ENCODE measurements at regions not wholly inside any gene's neighbourhood (a gene's known extent, or its start where the extent isn't known, plus 50 kb on each side); places are given as distances from the start of the nearest gene placed in this dataset.

DNA sequence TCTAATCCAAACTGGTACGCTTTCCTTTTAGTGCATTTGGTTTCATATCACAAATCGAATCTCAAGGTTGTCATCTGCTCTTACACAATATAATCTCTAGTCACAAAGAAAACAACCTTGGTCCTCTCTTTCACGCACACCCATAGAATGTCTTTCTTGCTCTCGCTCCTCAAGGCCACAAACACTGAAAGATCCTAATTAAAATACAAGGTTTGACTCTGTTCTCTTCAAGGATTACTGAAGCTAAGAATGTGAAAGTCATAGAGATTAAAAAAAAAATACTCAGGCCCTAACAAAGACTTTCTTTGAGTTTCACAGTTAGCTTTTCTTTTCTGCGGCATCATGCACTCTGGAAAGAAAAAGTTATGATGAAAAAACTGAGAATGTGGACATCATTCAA is 891.5 kb downstream of the EFNB2 start:
- no peak for DNase-seq

DNA sequence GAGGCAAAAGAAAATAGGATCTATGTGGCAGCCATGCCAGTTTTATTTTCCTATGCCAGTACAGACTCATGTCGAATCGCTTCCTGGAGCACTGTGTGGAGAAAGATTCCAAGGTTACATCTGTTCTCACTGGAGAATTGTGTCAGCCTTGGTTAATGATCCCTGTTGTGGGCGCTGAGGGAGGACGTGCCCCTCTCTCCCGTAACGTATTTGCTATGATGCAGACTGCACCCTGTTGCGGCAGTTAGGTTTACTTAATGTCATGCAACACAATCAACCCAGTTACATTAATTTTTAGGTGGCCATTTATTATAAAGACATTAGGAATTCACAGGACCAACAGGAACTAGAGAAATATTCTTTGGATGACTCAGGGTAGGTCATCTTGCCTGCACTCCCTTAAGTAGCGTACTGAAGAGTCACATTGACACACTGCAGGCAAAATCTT is 892.9 kb downstream of the EFNB2 start:
- no peak for DNase-seq

DNA sequence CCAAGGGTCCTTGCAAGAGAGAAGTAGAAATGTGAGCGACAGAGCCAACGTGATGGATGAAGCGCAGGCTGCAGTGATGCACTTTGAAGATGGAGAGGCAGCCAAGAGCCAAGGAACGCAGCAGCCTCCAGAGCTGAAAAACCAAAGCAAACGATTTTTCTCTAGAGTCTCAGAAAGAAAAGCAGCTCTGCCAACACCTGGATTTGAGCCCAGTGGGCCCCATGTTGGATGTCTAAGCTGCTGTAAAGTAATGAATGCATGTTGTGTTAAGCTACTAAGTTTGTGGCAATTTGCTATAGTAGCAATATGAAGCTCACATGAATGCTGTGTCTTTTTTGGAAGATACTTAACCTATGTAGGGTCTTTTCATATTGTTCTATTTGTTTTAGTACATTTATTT is 894.3 kb downstream of the EFNB2 start:
- no peak for DNase-seq

DNA sequence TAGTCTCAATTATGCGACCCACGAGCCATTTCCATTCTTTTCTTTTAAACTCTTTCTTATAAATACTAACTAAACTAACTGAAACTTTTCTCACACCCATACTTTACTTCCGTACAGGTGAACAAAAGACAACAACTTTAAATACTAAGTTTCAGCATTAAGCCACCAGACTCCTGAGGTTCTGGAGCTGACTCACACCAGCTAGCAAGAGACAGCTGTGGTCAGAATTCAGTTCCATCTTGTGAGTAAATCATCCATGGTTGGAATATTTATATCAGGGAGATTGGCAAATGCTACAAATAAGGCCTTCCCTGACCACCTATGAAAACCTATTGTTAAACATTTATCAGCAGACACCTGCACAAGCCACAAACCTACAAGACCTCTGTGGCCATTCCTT is 897.0 kb downstream of the EFNB2 start:
- no peak for DNase-seq

DNA sequence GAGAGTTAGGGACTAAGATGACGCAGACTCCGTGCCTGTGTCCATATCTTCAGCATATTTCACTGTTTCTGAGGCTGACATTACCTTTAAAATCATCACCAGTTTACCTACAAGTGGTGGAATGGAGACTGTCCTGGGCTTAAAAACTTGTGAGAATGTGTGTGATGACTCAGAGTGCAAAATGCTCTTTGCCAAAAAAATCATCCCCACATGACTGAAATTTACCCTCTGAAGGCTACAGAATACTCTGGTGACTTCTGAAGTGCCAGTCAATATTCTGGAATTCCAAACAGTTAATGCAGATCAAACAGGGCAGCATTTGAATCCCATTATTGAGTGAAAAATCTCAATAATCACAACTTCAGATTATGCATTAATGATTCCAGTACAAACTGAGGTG is 901.4 kb downstream of the EFNB2 start:
- no peak for DNase-seq

DNA sequence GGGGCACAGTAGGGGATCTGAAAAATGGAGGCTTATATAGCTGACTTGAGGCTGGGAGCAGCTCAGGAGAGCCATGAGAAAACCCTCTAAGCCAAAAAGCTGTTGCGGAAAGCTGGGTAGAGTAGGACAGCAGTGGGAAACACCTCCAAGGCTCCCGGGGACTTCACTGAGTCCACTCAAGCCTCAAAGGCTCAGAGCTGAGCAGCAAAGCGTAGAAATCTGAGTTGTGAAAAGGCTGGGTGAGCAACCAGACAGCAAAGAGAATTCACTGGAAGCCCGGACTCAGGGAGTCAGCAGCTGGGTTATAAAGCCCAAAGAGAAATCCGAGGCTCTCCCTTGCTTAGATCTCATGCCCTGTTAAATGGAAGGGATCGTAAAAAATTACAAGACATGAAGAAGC is 905.0 kb downstream of the EFNB2 start:
- no peak for DNase-seq

DNA sequence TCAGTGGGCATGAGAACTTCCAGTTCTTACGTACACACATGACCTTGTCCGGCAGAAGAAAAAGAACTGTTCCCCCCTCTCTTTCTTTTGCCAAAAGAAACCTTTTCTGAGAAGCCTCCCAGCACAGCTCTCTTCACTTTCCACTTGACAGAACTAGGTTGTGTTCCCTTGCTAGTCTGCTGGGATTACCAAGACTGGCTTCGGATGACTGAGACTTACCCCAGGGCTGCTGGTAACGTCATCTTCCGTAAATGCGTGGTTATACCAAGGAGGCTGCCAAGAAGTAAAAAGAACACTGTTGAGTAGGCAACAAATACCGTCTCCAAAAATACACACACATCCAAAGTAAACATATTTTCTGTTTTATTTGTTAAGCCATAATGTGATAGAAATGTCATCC is 908.2 kb downstream of the EFNB2 start:
- no peak for DNase-seq

DNA sequence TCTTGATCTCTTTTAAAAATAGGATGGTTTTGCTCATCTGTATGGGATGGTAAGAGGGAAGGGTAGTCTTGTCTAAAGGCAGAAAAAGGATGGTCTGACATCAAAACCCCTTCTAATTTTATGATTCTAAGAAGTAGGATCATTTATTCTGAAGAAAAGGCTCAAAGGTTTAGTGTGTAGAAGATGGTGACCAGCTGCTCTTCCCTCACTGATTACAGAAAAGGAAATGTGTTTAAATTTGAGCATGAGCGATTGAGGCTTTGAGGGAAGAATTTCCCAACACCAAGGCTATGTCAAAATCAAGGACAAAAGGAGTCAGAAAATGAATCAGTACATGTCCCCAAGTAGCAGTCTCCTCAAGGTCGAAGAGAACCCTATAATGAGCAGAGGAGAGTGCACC is 909.8 kb downstream of the EFNB2 start:
- DNase-seq = no peak

DNA sequence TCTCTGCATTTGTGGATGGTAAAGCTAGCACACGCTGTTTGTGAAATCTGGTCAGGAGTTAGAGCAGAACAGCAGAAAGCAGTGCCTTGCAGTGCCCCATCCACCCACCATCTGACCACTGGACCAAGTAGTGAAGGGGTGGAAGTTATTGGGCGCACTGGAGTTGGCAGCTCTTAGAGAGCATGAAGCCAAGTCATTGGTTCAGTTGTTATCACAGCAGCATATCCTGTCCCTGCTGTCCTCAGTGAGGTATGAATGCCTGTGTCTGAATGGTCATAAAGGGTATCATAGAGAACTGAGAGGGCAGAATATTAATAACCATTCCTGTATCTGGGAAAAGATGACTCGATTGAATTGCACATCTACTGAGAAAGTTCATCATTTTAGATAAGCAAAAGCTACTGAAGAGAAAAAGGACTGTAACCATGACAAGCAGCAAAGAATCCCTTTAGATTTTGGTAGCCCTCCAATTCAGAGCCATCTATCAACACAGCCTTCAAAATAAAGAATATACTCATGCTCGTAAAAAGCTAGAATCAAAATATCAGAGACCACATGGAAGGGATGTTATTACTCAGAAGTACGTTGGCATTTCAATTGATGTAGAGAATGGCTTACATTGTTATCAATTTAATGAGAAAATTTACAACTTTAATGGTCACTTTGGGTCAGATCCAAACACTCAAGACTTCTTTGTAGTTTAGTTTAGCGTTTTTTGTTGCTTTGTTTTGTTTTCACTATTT is 919.0 kb downstream of the EFNB2 start:
- DNase-seq = no peak

DNA sequence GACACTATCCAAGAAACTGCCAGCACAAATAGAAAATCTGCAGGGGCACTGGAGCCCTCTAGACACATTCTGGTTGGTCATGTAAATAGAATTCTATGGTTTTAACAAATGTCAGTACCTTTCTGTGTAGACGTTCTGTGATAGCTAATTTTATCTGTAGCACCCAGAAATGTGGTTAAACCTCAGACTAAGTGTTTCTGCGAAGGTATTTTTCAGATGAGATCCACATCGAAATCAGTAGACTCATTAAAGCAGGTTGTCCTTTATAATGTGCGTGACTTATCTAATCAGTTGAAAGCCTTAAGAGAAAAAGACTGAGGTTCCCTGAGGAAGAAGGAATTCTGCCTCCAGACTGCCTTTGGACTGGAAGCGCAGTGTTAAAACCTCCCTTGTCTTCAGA is 922.9 kb downstream of the EFNB2 start:
- no peak for DNase-seq

DNA sequence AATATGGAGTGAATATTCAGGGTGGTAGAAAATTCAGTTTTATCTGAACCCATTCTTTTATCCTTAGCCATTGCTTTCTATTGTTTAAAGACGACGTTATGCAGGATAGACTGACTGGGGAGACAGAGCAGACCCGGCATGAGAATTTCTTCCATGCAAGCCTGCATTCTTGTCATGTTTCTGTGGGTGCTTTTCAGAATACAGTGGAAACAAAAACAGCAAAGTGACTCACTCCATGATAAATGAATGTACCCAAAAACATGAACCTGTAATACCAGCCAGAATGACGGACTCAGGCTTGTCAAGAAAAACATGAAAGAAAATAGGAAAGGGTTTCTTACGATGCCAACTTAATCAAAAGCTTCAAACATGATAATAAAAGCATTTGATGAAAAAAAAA is 924.0 kb downstream of the EFNB2 start:
- no peak for DNase-seq

DNA sequence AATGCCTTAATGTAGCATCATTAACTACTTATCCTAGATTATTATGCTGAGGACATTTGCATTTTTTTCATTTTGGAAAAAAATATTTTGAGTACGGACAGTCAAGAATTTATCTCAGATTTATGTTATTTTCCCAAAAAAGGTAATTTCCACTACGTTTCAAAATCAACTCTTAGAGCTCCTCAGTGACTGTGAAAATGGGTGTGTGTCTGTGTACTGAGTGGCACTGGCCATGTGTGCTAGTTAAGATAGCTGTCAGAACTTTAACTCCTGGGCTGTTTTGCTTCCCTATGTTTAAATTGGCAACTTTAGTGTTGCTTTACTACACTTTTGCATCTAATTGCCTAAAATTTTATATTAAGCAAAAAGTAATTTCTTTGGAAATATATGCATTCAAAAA is 927.4 kb downstream of the EFNB2 start:
- DNase-seq = no peak

DNA sequence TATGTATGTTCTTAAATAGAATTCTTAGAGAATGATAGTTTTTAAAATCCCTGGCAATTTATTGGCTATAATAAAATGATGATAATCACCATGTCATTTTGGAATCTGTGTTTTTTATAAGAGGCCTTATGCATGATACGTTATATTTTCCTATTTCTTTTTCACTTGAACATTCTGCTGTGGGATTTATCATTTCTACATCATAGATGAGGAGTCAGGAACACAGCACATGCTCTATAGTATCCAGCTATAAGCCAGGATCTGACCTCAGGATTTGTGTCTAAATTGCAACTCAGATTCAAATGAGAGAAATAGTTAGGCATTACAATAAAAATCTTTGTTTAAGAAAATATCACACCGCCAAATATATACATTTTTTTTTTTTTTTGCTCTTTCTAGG is 928.0 kb downstream of the EFNB2 start:
- DNase-seq = no peak

DNA sequence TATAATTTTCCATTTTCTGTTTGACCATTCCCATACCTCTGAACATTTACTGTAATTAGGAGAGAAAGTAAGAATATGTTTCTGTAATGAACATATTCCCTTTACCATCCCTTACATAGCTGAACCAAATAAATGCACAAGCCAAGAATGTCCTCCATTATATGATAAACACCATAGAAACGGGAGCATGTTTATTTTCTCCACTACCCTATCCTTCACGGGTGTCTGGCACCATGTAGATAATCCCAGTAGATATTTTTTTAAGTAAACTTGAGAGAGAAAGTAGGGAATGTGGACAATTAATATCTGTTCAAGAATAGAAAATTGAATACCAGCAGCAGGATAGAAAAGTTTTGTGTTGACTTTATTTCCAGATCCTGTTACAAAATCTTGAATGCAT is 928.4 kb downstream of the EFNB2 start:
- no peak for DNase-seq

DNA sequence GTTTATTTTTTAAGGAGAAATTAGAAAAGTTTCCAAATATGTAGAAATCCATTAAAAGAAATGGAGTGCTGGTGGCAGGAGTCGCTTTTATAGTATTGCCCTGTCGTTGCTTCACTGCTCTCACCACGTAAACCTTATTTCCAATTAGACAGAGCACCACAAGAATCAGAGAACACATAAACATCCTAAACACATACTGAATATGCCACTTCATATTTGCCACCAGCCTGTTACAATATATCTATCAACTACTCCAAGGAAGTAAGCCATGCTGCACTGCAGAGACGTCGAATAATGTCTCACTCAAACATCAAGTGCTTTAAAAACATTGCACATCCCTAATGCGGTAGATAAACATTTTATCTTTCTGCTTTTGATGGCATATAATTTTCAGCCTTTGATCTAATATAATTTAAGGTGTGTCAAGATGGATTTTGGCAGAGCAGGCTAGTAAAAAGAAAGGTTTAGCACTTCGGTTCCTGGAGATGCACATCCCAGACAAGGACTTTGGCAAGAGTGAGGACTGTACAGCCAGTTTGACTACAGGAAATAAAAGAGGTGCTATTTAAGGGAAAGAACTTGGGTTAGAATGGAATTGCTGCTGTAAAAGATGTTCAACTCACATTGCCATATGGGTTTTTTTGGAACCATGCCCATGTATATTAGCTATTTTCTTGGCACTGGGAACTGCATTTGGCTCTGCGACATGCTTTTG is 932.3 kb downstream of the EFNB2 start:
- no peak for DNase-seq

DNA sequence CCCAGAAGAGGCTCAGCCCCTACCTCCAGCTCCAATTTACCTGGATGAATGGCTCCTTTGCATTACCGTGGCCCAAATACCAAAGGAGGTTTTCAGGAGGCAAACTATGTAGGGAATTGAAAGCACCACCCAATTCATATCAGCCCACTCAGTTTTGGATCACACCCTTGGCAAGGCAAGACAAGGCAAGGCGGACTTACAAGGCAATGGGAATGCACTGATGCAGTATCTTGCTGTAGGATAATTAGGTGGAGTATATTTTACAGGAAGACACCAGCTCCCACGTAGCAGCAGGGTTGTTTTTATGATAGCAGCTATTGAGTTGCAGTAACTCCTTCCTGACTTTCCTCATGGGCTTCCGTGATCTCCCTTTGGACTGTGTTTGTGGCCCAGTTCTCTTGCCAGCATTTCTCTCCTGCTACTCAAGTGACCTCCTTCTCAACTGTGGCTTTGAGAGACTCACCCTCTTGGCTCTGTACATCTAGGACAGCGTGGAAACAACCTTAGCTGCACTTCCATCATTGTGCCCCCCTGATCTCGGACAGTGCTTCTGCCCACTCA is 935.9 kb downstream of the EFNB2 start:
- DNase-seq = no peak

DNA sequence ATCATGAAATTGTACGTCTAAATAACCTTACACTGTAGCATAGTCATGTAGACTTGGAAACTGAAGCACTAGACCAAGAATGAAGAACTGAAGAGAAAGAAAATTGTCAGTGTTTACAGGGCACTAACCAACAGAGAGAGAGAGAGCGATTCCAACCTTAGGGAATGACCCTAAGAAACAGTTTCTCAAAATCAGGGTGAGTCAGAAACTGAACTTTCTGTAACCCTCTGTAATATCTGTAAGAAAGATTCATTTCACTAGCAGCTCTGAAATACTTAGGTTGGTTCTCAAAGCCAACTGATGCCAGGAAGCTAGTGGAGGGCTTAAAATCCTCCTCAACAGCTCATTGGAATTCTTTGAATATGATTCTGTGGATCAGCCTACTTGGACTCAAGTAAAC is 936.9 kb downstream of the EFNB2 start:
- DNase-seq = no peak

DNA sequence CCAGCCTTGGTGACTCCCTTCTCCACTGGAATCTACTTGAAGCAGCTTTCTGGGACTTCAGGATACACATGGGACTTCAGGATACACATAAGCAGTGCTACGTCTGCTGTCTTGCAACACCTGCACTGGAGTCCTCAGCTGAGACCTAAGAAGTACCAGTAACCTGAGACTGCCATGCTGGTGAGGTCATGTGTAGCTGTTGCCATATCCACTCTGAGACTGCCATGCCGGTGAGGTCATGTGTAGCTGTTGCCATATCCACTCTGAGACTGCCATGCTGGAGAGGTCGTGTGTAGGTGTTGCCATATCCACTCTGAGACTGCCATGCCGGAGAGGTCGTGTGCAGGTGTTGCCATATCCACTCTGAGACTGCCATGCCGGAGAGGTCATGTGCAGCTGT is 937.9 kb downstream of the EFNB2 start:
- DNase-seq = no peak

DNA sequence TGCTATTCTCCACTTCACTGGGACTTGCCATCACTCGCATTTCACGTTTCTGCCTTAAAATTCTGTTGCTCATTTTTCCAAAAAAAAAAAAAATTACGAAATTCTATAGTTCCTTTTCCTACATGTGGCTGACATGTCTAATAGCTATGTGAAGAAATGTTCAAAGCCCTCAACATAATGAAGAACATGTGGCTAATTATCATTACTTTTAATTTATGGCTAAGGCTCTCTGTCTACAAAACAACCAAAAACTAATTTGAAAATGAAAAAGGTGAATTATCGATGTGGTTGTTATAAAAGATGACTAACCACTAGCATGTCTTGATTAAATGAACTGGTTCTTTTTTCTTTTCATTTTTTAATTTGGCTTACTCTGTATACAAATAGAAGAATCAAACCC is 940.0 kb downstream of the EFNB2 start:
- no peak for DNase-seq

DNA sequence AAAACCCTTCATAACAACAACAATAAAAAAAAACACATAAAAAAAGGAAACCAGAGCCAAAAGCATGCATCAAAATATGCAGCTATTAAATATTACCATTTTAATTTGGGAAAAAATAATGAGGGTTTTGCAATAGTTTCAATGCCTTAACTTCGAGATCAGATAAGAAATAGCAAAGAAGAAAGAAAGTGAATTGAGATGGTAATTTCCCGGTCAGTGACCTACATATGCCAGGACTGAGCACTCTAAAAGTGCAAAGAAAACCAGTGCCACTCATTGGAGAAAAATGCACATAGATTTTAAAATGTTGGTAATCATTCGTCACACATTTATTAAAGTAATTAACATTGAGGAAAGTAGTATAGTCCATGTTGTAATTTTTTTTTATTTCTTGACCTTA is 944.2 kb downstream of the EFNB2 start:
- DNase-seq = no peak

DNA sequence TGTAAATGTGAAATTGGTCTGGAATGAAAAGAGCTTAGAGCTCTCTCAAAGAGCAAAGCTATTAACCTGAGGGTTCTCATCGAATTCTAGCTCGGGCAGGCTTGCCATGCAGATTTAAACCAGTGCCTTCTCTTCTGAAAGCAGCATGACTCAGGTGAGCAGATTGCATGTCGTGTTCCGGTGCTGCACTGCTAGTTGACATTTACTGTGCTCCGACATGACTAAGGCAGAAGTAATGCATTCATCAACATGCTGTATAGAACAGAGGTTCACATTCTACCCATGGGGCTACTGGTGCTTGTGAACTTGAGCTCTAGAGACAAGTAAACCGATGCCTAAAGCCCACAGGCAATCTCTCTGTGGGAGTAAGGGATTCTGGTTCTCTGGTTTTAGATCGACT is 947.7 kb downstream of the EFNB2 start:
- DNase-seq = no peak

DNA sequence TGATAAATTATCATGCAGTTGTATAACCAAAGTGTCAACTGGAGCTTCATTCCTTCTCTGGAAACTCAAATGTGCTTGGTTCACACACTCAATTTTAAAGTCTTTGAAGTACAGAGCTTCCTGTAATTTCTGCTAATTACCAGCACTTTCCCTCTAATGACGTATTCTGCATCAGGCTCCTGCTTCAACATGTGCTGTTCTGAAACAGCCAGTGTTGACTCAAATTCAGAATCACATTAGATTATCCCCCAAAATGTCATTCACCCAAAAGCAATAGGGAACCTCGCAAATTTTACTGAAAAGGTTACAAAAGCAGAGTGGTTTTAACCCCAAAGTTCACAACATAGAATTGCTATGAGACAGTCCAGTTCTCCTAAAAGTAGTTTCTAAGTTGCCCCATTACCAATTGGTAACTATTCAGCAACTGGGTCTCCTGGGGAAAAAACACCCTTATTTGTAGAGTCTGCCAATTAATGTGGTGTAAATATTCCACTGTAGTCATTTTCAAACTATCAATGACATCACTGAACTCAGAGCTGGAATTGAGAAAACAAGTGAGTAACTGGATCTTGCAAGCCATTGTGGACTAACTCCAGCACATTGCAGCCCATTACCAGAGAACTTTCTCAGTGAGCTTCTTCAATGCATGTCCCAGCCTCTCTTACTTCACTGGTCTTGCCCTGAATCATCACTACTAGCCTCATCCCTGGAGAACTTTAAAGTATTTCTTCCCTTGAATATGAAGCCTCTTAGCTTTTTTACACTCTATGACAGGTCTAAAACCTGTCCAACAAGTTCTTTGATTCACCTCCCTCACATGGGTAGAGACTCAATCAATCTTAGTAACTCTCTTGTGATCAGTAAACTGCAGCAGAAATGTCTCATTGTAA is 955.4 kb downstream of the EFNB2 start:
- no peak for DNase-seq

DNA sequence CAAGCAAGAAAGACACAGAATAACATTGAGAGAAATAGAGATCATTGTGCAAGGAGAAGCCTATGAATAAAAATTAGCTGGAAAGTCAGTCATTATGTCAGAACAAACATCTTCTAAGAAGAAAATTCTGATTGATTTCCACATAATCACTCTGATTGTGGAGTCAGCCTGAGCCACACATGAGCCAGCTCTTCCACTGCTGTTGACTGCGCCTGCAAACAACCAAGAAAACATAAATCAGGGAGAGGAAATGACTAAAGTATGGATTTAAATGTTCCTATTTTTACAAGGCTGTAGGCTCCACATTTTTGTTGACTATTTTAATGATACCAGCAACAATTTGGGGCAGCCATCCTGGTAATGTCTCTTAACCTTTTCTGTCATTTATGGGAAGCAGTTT is 962.3 kb downstream of the EFNB2 start:
- DNase-seq = no peak

DNA sequence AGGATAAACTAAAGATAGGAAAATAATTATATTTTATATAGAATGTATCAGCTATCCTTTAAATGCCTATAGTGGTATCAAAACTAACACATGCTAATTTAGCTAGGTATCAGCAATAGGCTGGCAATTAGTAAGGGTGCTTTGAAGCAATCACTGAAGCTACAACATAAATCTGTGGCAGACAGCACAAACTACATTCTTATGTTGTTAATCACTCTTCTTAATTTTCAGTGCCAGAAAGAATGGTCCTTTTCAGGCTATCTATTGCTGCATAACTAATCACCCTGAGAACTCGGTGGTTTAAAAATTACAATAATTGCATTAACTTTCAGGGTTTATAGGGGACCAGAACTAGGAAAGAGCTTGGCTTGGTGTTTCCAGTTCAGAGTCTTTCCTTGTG is 963.1 kb downstream of the EFNB2 start:
- DNase-seq = no peak
